HUDEP-2 (cell line): ENCODE measurements at regions not wholly inside any gene's neighbourhood (a gene's known extent, or its start where the extent isn't known, plus 50 kb on each side); places are given as distances from the start of the nearest gene placed in this dataset.
"Not testable (repeated sequence)": the region's sequence is repeated elsewhere in the genome, so short reads cannot be mapped to it uniquely, and the experiment has no call there.

Source experiments
- DNase-seq, 76 experiments: peaks; one replicate each; lab custom pipeline; 2025; ENCODE audit not compliant: unreplicated experiment in 76 of 76; lab: John Stamatoyannopoulos, UW

- DNase-seq = no peak
These were observed 388.1 kb downstream of the KCNRG start for GRCh38 chr13:50403311-50403710.

GRCh38 chr13:50404116-50404515 is 388.9 kb downstream of the KCNRG start:
- DNase-seq = no peak

- no peak for DNase-seq
These were observed 389.5 kb downstream of the KCNRG start for GRCh38 chr13:50404769-50405168.

- DNase-seq = no peak
These were observed 391.6 kb downstream of the KCNRG start for GRCh38 chr13:50406831-50407230.

GRCh38 chr13:50408068-50408467 is 392.8 kb downstream of the KCNRG start:
- no peak for DNase-seq

- no peak for DNase-seq
These were observed 394.0 kb downstream of the KCNRG start for GRCh38 chr13:50409220-50409619.

GRCh38 chr13:50410921-50411746 is 395.9 kb downstream of the KCNRG start:
- DNase-seq = no peak

- DNase-seq = no peak
These were observed 396.9 kb downstream of the KCNRG start for GRCh38 chr13:50412046-50412617.

- no peak for DNase-seq
These were observed 399.4 kb downstream of the KCNRG start for GRCh38 chr13:50414640-50415039.

GRCh38 chr13:50415428-50415827 is 400.2 kb downstream of the KCNRG start:
- no peak for DNase-seq

- DNase-seq = no peak
These were observed 402.4 kb downstream of the KCNRG start for GRCh38 chr13:50417597-50417996.

- no peak for DNase-seq
These were observed 404.2 kb downstream of the KCNRG start for GRCh38 chr13:50419331-50419865.

GRCh38 chr13:50419896-50420295 is 404.7 kb downstream of the KCNRG start:
- no peak for DNase-seq

- DNase-seq = no peak
These were observed 405.7 kb downstream of the KCNRG start for GRCh38 chr13:50420718-50421472.

GRCh38 chr13:50421473-50422130 is 406.4 kb downstream of the KCNRG start:
- no peak for DNase-seq

GRCh38 chr13:50422181-50423148 is 407.2 kb downstream of the KCNRG start:
- DNase-seq = no peak

GRCh38 chr13:50424993-50425392 is 409.7 kb downstream of the KCNRG start:
- DNase-seq = no peak

GRCh38 chr13:50425772-50426171 is 410.5 kb downstream of the KCNRG start:
- no peak for DNase-seq

- DNase-seq = no peak
These were observed 411.7 kb downstream of the KCNRG start for GRCh38 chr13:50426927-50427326.

GRCh38 chr13:50427511-50427910 is 412.3 kb downstream of the KCNRG start:
- not testable (repeated sequence) for DNase-seq
